GM18508 (cell line): ENCODE measurements at regions not wholly inside any gene's neighbourhood (a gene's known extent, or its start where the extent isn't known, plus 50 kb on each side); places are given as distances from the start of the nearest gene placed in this dataset.

ENCODE experiments used
- ATAC-seq: cut with Tn5 transposase; IDR thresholded peaks from one replicate; pipeline ENCODE4 v1.9.1; 2021; ENCODE audit warnings: moderate number of reproducible peaks; ENCODE audit not compliant: insufficient read depth, unreplicated experiment

- no peak for ATAC-seq
Measured at GRCh38 chr13:77480066-77480465, 55.4 kb upstream of the SCEL start.

- ATAC-seq: no peak
Measured at GRCh38 chr13:77479326-77479725, 56.2 kb upstream of the SCEL start.

GRCh38 chr13:77477299-77477848 is 58.1 kb upstream of the SCEL start:
- no peak for ATAC-seq

GRCh38 chr13:77476456-77476855 is 59.0 kb upstream of the SCEL start:
- no peak for ATAC-seq

- no peak for ATAC-seq
Measured at GRCh38 chr13:77475345-77476084, 60.0 kb upstream of the SCEL start.

- ATAC-seq: no peak
Measured at GRCh38 chr13:77470986-77471385, 64.5 kb upstream of the SCEL start.

- ATAC-seq: no peak
Measured at GRCh38 chr13:77466753-77467422, 68.6 kb upstream of the SCEL start.

- no peak for ATAC-seq
Measured at GRCh38 chr13:77465603-77466195, 69.8 kb upstream of the SCEL start.

- peak; percentile 82 for ATAC-seq
Measured at GRCh38 chr13:77460195-77460594, 75.3 kb upstream of the SCEL start.

- no peak for ATAC-seq
Measured at GRCh38 chr13:77459592-77459991, 75.9 kb upstream of the SCEL start.

- no peak for ATAC-seq
Measured at GRCh38 chr13:77458736-77459135, 76.8 kb upstream of the SCEL start.

GRCh38 chr13:77457966-77458365 is 77.5 kb upstream of the SCEL start:
- ATAC-seq: no peak

- ATAC-seq: no peak
Measured at GRCh38 chr13:77456271-77456670, 79.2 kb upstream of the SCEL start.

- no peak for ATAC-seq
Measured at GRCh38 chr13:77449265-77449664, 86.2 kb upstream of the SCEL start.

GRCh38 chr13:77448689-77449088 is 86.8 kb upstream of the SCEL start:
- no peak for ATAC-seq

GRCh38 chr13:77443511-77443910 is 92.0 kb upstream of the SCEL start:
- no peak for ATAC-seq

GRCh38 chr13:77437267-77437666 is 98.2 kb upstream of the SCEL start:
- no peak for ATAC-seq

GRCh38 chr13:77434289-77434688 is 101.2 kb upstream of the SCEL start:
- no peak for ATAC-seq

- no peak for ATAC-seq
Measured at GRCh38 chr13:77431449-77431848, 104.1 kb upstream of the SCEL start.

- peak; percentile 44 for ATAC-seq
Measured at GRCh38 chr13:77430377-77430951, 103.6 kb upstream of the MYCBP2 start.
